Spleen (tissue), 7 donors: ENCODE measurements at regions not wholly inside any gene's neighbourhood (a gene's known extent, or its start where the extent isn't known, plus 50 kb on each side); places are given as distances from the start of the nearest gene placed in this dataset.

Source experiments
- CTCF ChIP-seq, 11 experiments: fragments of 200-600 bp in 7 of 11; fragments of 450-650 bp in 4 of 11; sonication (generic) in 4 of 11; IDR thresholded peaks in 8 of 11; conservative IDR thresholded peaks in 3 of 11; 1 replicate in 7 of 11; 2 replicates in 4 of 11; pipeline versions ENCODE4 v1.4.0 to v1.8.0; 2016 to 2021; ENCODE audit warnings: antibody characterized with exemption in 11 of 11, inconsistent platforms in 4 of 11, mild to moderate bottlenecking in 1 of 11
- POLR2A ChIP-seq, 3 donors: fragments of 450-650 bp; IDR thresholded peaks; one replicate each; pipeline ENCODE4 v1.5.1; 2017; ENCODE audit warnings: antibody characterized with exemption in 3 of 3, mild to moderate bottlenecking in 1 of 3
- POLR2AphosphoS5 ChIP-seq, 3 donors: sonication (generic); formaldehyde crosslinking; IDR thresholded peaks; one replicate each; pipeline ENCODE4 v1.5.1; 2017; ENCODE audit warnings: antibody characterized with exemption in 3 of 3
- donor health status: DM: no; HTN: no; CAD: no; lungs with moderate emphysema.
- donor health status: DM: no; HTN: no; CAD: no.
- donor health status: DM: no; HTN: no; CAD: no.

GRCh38 chr21:14890141-14890540, 174.7 kb downstream of the NRIP1 start:
- TF ChIP-seq CTCF (IDR thresholded peaks at IDR 0.05 in 8 of 11, conservative IDR thresholded peaks at IDR 0.05 in 3 of 11) (no peak), POLR2A (IDR thresholded peaks at IDR 0.05) (no peak), POLR2AphosphoS5 (IDR thresholded peaks at IDR 0.05) (no peak)
